ENCODE measurements at regions not wholly inside any gene's neighbourhood (a gene's known extent, or its start where the extent isn't known, plus 50 kb on each side); places are given as distances from the start of the nearest gene placed in this dataset.

- H3K4me3 ChIP-seq (ENCODE audit: low read depth, low read length), result no peak overlapping the region
- no peak for TF ChIP-seq CTCF (IDR thresholded peaks at IDR 0.05; ENCODE audit: low read depth, low read length)
- DNase-seq (ENCODE audit: low read depth, low spot score), result no peak
- in situ Hi-C loops (cut with HindIII; ENCODE audit: low sequenced_read_pairs), result no loop called here
These were observed 329.4 kb upstream of the RORA start for GRCh38 chr15:61558172-61559136.

GRCh38 chr15:61556037-61556648, 327.0 kb upstream of the RORA start:
- H3K4me3 ChIP-seq (ENCODE audit: low read depth, low read length), result no peak overlapping the region
- TF ChIP-seq CTCF (IDR thresholded peaks at IDR 0.05; ENCODE audit: low read depth, low read length), result no peak
- in situ Hi-C loops (cut with HindIII; ENCODE audit: low sequenced_read_pairs), result no loop called here
- DNase-seq (ENCODE audit: low read depth, low spot score), result peak; percentile 86

DNA sequence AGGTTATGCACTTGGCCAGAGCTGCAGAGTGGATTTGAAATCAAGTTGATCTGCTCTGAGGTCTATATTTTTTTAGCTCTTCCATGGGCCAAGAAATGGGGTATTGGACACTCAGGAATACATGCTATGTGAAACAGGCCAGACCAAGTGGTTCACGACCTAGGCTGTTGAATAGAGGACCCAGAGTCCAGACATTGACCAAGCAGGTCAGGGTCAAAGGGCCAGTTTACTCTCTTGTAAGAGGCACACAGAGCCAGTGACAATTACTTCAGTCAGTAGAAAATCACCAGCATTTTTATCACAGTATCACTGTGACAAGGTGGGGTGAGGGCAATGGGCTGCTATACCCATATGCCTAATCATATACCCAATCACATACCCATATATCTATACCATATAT, 320.6 kb upstream of the RORA start:
- in situ Hi-C loops (cut with HindIII; ENCODE audit: low sequenced_read_pairs), result no loop called here
- no peak overlapping the region for H3K4me3 ChIP-seq (ENCODE audit: low read depth, low read length)
- TF ChIP-seq CTCF (IDR thresholded peaks at IDR 0.05; ENCODE audit: low read depth, low read length), result no peak
- no peak for DNase-seq (ENCODE audit: low read depth, low spot score)

DNA sequence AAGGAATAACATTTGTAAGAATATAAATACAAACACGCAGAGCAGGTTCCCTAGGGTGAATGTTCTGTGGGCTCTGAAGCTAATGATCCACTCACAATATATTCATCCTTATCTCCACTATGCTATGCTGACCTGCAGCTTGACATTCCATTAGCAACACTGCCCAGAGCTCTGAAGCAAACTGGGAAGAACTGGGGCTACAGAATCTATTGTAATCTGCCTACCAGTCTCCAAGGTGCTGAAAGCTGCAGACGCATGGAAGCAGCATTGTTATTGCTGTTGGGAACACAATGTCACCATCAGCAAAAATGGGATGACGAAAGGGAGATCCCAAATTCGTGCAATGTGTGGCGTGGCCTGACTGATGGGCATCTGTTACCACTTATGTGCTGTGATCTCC, 316.7 kb upstream of the RORA start:
- in situ Hi-C loops (cut with HindIII; ENCODE audit: low sequenced_read_pairs), result no loop called here
- H3K4me3 ChIP-seq (ENCODE audit: low read depth, low read length), result no peak overlapping the region
- TF ChIP-seq CTCF (IDR thresholded peaks at IDR 0.05; ENCODE audit: low read depth, low read length), result no peak
- DNase-seq (ENCODE audit: low read depth, low spot score), result no peak

DNA sequence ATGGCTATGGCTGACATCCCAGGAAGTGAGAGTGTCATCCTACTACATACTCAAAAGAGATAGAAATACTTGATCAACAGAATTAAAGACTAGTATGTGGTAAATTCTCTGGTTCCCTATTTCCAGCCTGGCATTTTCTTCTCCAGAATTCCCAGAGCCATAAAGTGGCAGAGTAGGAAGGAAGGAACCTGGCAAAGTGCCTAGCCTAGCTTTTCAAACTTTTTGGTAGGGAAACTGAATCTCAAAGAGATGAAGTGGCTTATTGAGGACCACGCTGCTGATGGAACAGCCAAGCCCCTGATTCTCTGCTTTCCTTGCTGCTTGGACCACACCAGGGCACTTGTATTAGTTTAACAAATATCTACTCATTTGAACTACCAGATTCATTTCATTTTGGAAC, 312.4 kb upstream of the RORA start:
- in situ Hi-C loops (cut with HindIII; ENCODE audit: low sequenced_read_pairs), result no loop called here
- no peak overlapping the region for H3K4me3 ChIP-seq (ENCODE audit: low read depth, low read length)
- TF ChIP-seq CTCF (IDR thresholded peaks at IDR 0.05; ENCODE audit: low read depth, low read length), result no peak
- no peak for DNase-seq (ENCODE audit: low read depth, low spot score)

DNA sequence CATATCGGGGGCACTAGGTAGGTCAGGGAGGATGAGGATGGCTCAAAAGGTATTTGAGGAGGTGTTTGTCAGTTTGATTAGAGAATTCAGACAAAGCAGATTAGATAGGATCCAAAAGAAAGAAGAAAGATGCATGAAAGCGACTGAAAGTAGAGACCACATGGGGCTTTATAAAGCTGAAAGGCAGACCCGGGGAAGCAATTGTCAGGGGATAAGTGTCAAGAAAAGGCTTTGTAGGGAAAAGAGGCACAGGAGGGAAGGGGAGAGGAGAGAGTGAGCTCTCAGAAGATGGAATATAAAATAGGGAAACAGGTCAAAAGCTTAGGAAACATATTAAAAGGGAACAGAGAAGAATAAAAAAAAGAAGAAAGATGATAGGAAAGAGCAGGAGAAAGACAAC, 308.2 kb upstream of the RORA start:
- H3K4me3 ChIP-seq (ENCODE audit: low read depth, low read length), result no peak overlapping the region
- no peak for DNase-seq (ENCODE audit: low read depth, low spot score)
- in situ Hi-C loops (cut with HindIII; ENCODE audit: low sequenced_read_pairs), result no loop called here
- no peak for TF ChIP-seq CTCF (IDR thresholded peaks at IDR 0.05; ENCODE audit: low read depth, low read length)

Data from astrocyte of the spinal cord (primary cell).